ENCODE measurements at regions not wholly inside any gene's neighbourhood (a gene's known extent, or its start where the extent isn't known, plus 50 kb on each side); places are given as distances from the start of the nearest gene placed in this dataset.

- intact Hi-C loops (cut with micrococcal nuclease) = no loop called here
- BruUV-seq (replicated peaks) = no TSS peak
- no peaks in the 10 kb centered on the region for H3K9me1 ChIP-seq (ENCODE audit: control insufficient read depth, insufficient read depth, low read length)
- H3K4me3 ChIP-seq = no peak overlapping the region
- no peaks in the 10 kb centered on the region for H3K36me3 ChIP-seq (ENCODE audit: control insufficient read depth, insufficient read depth, low read length)
- 18% methylated on average over 5 of the region's 5 CpGs for WGBS (ENCODE audit: insufficient coverage, low coverage, missing lambda C conversion rate)
- H2AFZ ChIP-seq (ENCODE audit: low read depth, low read length) = no peak overlapping the region
- TF ChIP-seq GMEB1 (CRISPR knock-in tag; IDR thresholded peaks at IDR 0.05) (no peak), ZNF740 (CRISPR knock-in tag; IDR thresholded peaks at IDR 0.05) (no peak), ZNF740 (tag; IDR thresholded peaks at IDR 0.05) (no peak), ARID3B (CRISPR knock-in tag; IDR thresholded peaks at IDR 0.05; ENCODE audit: borderline replicate concordance) (no peak), BCOR (IDR thresholded peaks at IDR 0.05) (peak; percentile 36; the same call in 1 of the 2 replicates), SIX5 (IDR thresholded peaks at IDR 0.05; ENCODE audit: borderline replicate concordance in 1 of 2, insufficient read depth in 1 of 2, low read depth in 1 of 2, low read length in 2 of 2) (no peak), CREB5 (CRISPR knock-in tag; IDR thresholded peaks at IDR 0.05) (no peak), ETV5 (CRISPR knock-in tag; IDR thresholded peaks at IDR 0.05; ENCODE audit: low read depth) (no peak), SAFB (IDR thresholded peaks at IDR 0.05; ENCODE audit: borderline replicate concordance, low read depth, low read length) (no peak), KDM2B (CRISPR knock-in tag; IDR thresholded peaks at IDR 0.05) (no peak), RBM25 (IDR thresholded peaks at IDR 0.05; ENCODE audit: low read depth, low read length, severe bottlenecking) (peak; percentile 78), FOXP4 (CRISPR knock-in tag; IDR thresholded peaks at IDR 0.05; ENCODE audit: borderline replicate concordance) (no peak), BRF1 (IDR thresholded peaks at IDR 0.05; ENCODE audit: borderline replicate concordance, extremely low read depth, insufficient read length) (no peak)
- no peak overlapping the region for H3K4me2 ChIP-seq (ENCODE audit: insufficient read depth, low read length)
- ATAC-seq (no peak), FAIRE-seq (no peak), DNase-seq (ENCODE audit: extremely low read depth in 1 of 4, low spot score in 3 of 4) (no peak)
- H3K9ac ChIP-seq (ENCODE audit: insufficient read depth in 1 of 2, low read depth in 2 of 2, low read length in 2 of 2) = no peak overlapping the region
- H4K20me1 ChIP-seq (replicated peaks; ENCODE audit: control insufficient read depth, insufficient read depth, low read length) = no peaks in the 10 kb centered on the region; the same call in 1 of the 2 replicates
- CTCF ChIA-PET (ENCODE audit: low intra/inter-chr PET ratio) = no interaction called here
- peaks cover 13 to 20% of the 10 kb centered on the region in 2 experiments; a peak in 3 of 5 replicates for H3K27me3 ChIP-seq (ENCODE audit: control insufficient read depth in 2 of 2, insufficient read depth in 2 of 2, low read length in 2 of 2)
- no peak overlapping the region for H3K27ac ChIP-seq (ENCODE audit: extremely low read depth, low read depth, low read length)
- peaks cover 2% of the 10 kb centered on the region; the same call in 1 of the 2 replicates for H3K9me3 ChIP-seq (replicated peaks; ENCODE audit: control insufficient read depth, insufficient read depth, low read depth, low read length)
- H3K79me2 ChIP-seq (ENCODE audit: control insufficient read depth, insufficient read depth, low read length) = no peaks in the 10 kb centered on the region
- H3K4me1 ChIP-seq (replicated peaks in 1 of 2; ENCODE audit: control insufficient read depth in 2 of 2, insufficient read depth in 2 of 2, low read length in 2 of 2) = no peaks in the 10 kb centered on the region; a peak in 1 of 5 replicates
- POLR2A ChIA-PET = no interaction called here
- in situ Hi-C loops (cut with MboI) = no loop called here
Observed at GRCh38 chr4:4643306-4643705, 101.5 kb upstream of the STX18 start.

Measured in K562 (cell line).